ENCODE measurements at regions not wholly inside any gene's neighbourhood (a gene's known extent, or its start where the extent isn't known, plus 50 kb on each side); places are given as distances from the start of the nearest gene placed in this dataset.

DNA sequence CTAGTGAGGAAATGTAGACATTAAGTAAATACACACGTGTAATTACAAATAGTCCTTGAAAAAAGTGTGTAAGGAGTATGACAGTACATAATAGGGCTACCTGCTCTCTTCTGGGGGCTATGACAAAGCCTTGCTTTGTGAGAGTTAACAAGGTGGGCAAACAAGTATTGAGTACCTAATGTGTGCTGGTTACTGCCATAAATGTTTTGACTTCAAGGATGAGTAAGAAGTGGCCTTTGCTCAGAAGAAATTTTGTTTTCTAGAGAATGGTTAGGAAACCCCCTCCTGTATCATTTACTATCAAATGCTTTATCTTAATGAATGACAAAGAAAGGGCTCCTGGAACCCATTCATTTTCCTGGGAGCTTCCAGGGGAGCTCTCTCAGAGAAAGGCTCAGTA lies 167.0 kb upstream of the CASK start:
- in situ Hi-C loops (cut with MboI; ENCODE audit: low sequenced_read_pairs in 4 of 4) = no loop called here
- Histone ChIP-seq H3K4me3 (no peak overlapping the region), H3K27me3 (peaks cover 0 to 2% (median 0%) of the 10 kb centered on the region in 3 donors), H3K27ac (no peak overlapping the region), H3K4me1 (no peaks in the 10 kb centered on the region), H3K36me3 (no peaks in the 10 kb centered on the region), H3K9me3 (no peaks in the 10 kb centered on the region)
- no peak for TF ChIP-seq POLR2A (IDR thresholded peaks at IDR 0.05)
- TF ChIP-seq, protein P1, sequence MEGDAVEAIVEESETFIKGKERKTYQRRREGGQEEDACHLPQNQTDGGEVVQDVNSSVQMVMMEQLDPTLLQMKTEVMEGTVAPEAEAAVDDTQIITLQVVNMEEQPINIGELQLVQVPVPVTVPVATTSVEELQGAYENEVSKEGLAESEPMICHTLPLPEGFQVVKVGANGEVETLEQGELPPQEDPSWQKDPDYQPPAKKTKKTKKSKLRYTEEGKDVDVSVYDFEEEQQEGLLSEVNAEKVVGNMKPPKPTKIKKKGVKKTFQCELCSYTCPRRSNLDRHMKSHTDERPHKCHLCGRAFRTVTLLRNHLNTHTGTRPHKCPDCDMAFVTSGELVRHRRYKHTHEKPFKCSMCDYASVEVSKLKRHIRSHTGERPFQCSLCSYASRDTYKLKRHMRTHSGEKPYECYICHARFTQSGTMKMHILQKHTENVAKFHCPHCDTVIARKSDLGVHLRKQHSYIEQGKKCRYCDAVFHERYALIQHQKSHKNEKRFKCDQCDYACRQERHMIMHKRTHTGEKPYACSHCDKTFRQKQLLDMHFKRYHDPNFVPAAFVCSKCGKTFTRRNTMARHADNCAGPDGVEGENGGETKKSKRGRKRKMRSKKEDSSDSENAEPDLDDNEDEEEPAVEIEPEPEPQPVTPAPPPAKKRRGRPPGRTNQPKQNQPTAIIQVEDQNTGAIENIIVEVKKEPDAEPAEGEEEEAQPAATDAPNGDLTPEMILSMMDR (IDR thresholded peaks at IDR 0.05 in 4 of 5, conservative IDR thresholded peaks at IDR 0.05 in 1 of 5) = no peak
- DNase-seq (no peak), ATAC-seq (no peak)
- intact Hi-C loops (cut with DNase I; ENCODE audit: low total_unique reads) = no loop called here

DNA sequence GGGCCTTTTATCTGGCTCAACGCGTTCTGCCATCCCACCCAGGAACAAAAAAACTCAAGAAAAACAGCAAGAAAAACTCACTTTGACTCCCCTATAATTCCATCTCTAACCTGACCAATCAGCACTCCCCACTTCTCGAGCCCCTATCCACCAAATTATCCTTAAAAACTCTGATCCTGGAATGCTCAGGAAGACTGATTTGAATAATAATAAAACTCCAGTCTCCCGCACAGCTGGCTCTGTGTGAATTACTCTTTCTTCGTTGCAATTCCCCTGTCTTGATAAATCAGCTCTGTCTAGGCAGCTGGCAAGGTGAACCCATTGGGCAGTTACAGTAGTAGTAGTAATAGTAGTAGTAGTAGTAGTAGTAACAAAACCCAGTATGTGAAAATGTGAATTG lies 165.7 kb upstream of the CASK start:
- no peak overlapping the region for H3K27ac ChIP-seq
- H3K4me3 ChIP-seq = no peak overlapping the region
- intact Hi-C loops (cut with DNase I; ENCODE audit: low total_unique reads) = no loop called here
- peaks cover 0 to 2% (median 0%) of the 10 kb centered on the region in 3 donors for H3K27me3 ChIP-seq
- in situ Hi-C loops (cut with MboI; ENCODE audit: low sequenced_read_pairs in 4 of 4) = no loop called here
- no peak for ATAC-seq
- H3K36me3 ChIP-seq = no peaks in the 10 kb centered on the region
- no peak for DNase-seq
- H3K4me1 ChIP-seq = no peaks in the 10 kb centered on the region
- H3K9me3 ChIP-seq = no peaks in the 10 kb centered on the region
- no peak for TF ChIP-seq POLR2A (IDR thresholded peaks at IDR 0.05)
- TF ChIP-seq, protein P1 (IDR thresholded peaks at IDR 0.05 in 4 of 5, conservative IDR thresholded peaks at IDR 0.05 in 1 of 5) = no peak

DNA sequence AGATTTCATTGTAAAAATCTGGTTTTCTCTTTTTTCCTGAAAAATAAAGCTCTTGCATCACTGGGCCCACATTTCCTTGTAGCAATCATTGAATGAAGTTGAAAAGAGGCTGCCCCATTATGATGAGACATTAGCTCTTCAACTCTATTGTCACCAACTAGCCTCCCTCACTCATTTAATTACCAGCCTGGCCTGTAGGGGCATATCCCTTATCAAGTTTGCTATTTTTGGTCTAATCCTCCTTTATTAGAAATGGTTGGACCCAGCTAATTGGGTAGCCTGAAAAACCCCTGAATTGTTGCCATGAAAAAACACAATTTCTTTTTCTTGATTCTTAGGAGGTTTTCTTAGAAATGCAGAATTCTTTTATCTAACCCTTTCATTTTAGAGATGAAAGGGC lies 164.6 kb upstream of the CASK start:
- in situ Hi-C loops (cut with MboI; ENCODE audit: low sequenced_read_pairs in 4 of 4) = no loop called here
- intact Hi-C loops (cut with DNase I; ENCODE audit: low total_unique reads) = no loop called here
- ATAC-seq (no peak), DNase-seq (no peak)
- Histone ChIP-seq H3K4me1 (no peaks in the 10 kb centered on the region), H3K27me3 (peaks cover 0 to under 1% (median 0%) of the 10 kb centered on the region in 3 donors), H3K27ac (no peak overlapping the region), H3K36me3 (no peaks in the 10 kb centered on the region), H3K9me3 (no peaks in the 10 kb centered on the region), H3K4me3 (no peak overlapping the region)
- TF ChIP-seq, protein P1 (IDR thresholded peaks at IDR 0.05 in 4 of 5, conservative IDR thresholded peaks at IDR 0.05 in 1 of 5) = no peak
- no peak for TF ChIP-seq POLR2A (IDR thresholded peaks at IDR 0.05)

DNA sequence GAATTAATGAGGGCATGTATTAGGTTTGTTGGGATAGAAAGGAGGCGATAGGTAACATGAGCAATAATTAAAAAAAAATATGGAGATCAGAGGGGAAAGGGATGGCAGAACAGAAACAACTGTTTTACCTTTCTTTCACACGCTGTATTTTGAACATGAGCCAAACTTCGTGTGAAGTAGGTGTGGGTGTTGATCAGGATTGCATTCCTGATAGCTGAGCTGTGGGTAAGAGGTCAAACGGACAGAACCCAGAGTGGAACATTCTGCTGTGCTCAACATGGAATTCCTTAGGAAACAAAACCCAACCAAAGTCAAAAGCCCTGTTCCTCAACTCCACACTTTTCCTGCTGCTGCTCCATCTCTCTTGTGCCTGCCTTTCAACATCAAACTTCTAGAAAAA lies 162.5 kb upstream of the CASK start:
- ATAC-seq (no peak), DNase-seq (no peak)
- H3K4me3 ChIP-seq = no peak overlapping the region
- intact Hi-C loops (cut with DNase I; ENCODE audit: low total_unique reads) = no loop called here
- H3K27ac ChIP-seq = no peak overlapping the region
- no peaks in the 10 kb centered on the region for H3K4me1 ChIP-seq
- TF ChIP-seq POLR2A (IDR thresholded peaks at IDR 0.05) = no peak
- TF ChIP-seq, protein P1 (IDR thresholded peaks at IDR 0.05 in 4 of 5, conservative IDR thresholded peaks at IDR 0.05 in 1 of 5) = no peak
- in situ Hi-C loops (cut with MboI; ENCODE audit: low sequenced_read_pairs in 4 of 4) = no loop called here
- no peaks in the 10 kb centered on the region for H3K36me3 ChIP-seq
- no peaks in the 10 kb centered on the region for H3K27me3 ChIP-seq
- no peaks in the 10 kb centered on the region for H3K9me3 ChIP-seq

DNA sequence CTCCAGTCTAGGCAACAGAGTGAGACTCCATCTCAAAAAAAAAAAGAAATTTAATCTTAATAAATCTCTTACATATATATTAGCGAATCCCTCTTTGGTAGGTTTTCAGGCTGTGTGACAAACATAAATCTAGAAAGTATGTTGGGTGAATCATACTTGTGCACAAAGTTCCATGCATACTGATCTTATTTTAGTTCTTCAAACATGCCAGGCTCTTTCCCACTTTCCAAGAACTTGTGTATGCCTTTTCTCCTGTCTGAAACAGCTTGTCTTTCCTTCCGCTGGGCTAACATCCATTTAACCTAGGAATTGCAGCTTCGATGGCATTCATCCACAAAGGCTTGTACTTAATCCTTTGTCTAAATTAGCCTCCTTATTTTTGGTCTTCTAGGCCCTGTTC lies 156.6 kb upstream of the CASK start:
- H3K4me3 ChIP-seq = no peak overlapping the region
- in situ Hi-C loops (cut with MboI; ENCODE audit: low sequenced_read_pairs in 4 of 4) = no loop called here
- H3K36me3 ChIP-seq = no peaks in the 10 kb centered on the region
- TF ChIP-seq, protein P1 (IDR thresholded peaks at IDR 0.05 in 4 of 5, conservative IDR thresholded peaks at IDR 0.05 in 1 of 5) = no peak
- no peak for TF ChIP-seq POLR2A (IDR thresholded peaks at IDR 0.05)
- ATAC-seq (no peak), DNase-seq (no peak)
- no peaks in the 10 kb centered on the region for H3K27me3 ChIP-seq
- H3K27ac ChIP-seq = no peak overlapping the region
- intact Hi-C loops (cut with DNase I; ENCODE audit: low total_unique reads) = no loop called here
- H3K4me1 ChIP-seq = no peaks in the 10 kb centered on the region
- H3K9me3 ChIP-seq = no peaks in the 10 kb centered on the region
